ENCODE measurements at regions not wholly inside any gene's neighbourhood (a gene's known extent, or its start where the extent isn't known, plus 50 kb on each side); places are given as distances from the start of the nearest gene placed in this dataset.

- Histone ChIP-seq H3K4me3 (no peak overlapping the region), H3K4me1 (ENCODE audit: control insufficient read depth in 1 of 2, low read depth in 2 of 2) (no peaks in the 10 kb centered on the region), H3K9me3 (no peaks in the 10 kb centered on the region), H3K27me3 (replicated peaks; ENCODE audit: insufficient read depth) (no peaks in the 10 kb centered on the region), H3K27ac (no peak overlapping the region), H3K36me3 (no peaks in the 10 kb centered on the region)
- DNase-seq (ENCODE audit: low spot score), result no peak
- no peak for TF ChIP-seq CTCF (IDR thresholded peaks at IDR 0.05)
- ATAC-seq (ENCODE audit: insufficient number of reproducible peaks, low FRiP score, low read depth), result no peak
Observed at GRCh38 chr9:106333481-106333880, 529.5 kb upstream of the ZNF462 start.

- no peaks in the 10 kb centered on the region for H3K9me3 ChIP-seq
- H3K36me3 ChIP-seq, result no peaks in the 10 kb centered on the region
- TF ChIP-seq CTCF (IDR thresholded peaks at IDR 0.05), result no peak
- DNase-seq (ENCODE audit: low spot score) (no peak), ATAC-seq (ENCODE audit: insufficient number of reproducible peaks, low FRiP score, low read depth) (no peak)
- no peak overlapping the region for H3K4me3 ChIP-seq
- H3K27me3 ChIP-seq (replicated peaks; ENCODE audit: insufficient read depth), result no peaks in the 10 kb centered on the region
- no peak overlapping the region for H3K27ac ChIP-seq
- no peaks in the 10 kb centered on the region for H3K4me1 ChIP-seq (ENCODE audit: control insufficient read depth in 1 of 2, low read depth in 2 of 2)
Observed at GRCh38 chr9:106334081-106334480, 528.9 kb upstream of the ZNF462 start.

- TF ChIP-seq CTCF (IDR thresholded peaks at IDR 0.05), result no peak
- no peak for ATAC-seq (ENCODE audit: insufficient number of reproducible peaks, low FRiP score, low read depth)
Observed at GRCh38 chr9:106339882-106340281, 523.1 kb upstream of the ZNF462 start.

GRCh38 chr9:106350777-106351176 is 512.2 kb upstream of the ZNF462 start:
- H3K4me1 ChIP-seq (ENCODE audit: control insufficient read depth in 1 of 2, low read depth in 2 of 2), result no peaks in the 10 kb centered on the region
- no peaks in the 10 kb centered on the region for H3K36me3 ChIP-seq
- H3K4me3 ChIP-seq, result no peak overlapping the region
- no peak for DNase-seq (ENCODE audit: low spot score)
- no peaks in the 10 kb centered on the region for H3K9me3 ChIP-seq
- no peaks in the 10 kb centered on the region for H3K27me3 ChIP-seq (replicated peaks; ENCODE audit: insufficient read depth)
- TF ChIP-seq CTCF (IDR thresholded peaks at IDR 0.05), result no peak
- H3K27ac ChIP-seq, result no peak overlapping the region
- no peak for ATAC-seq (ENCODE audit: insufficient number of reproducible peaks, low FRiP score, low read depth)

More at GRCh38 chr9:106339882-106340281, 523.1 kb upstream of the ZNF462 start:
- Histone ChIP-seq H3K4me1 (ENCODE audit: control insufficient read depth in 1 of 2, low read depth in 2 of 2) (no peaks in the 10 kb centered on the region), H3K27ac (no peak overlapping the region), H3K27me3 (replicated peaks; ENCODE audit: insufficient read depth) (no peaks in the 10 kb centered on the region), H3K36me3 (no peaks in the 10 kb centered on the region), H3K4me3 (no peak overlapping the region), H3K9me3 (no peaks in the 10 kb centered on the region)
- no peak for DNase-seq (ENCODE audit: low spot score)

GRCh38 chr9:106356924-106357323 is 506.0 kb upstream of the ZNF462 start:
- no peaks in the 10 kb centered on the region for H3K27me3 ChIP-seq (replicated peaks; ENCODE audit: insufficient read depth)
- H3K4me3 ChIP-seq, result no peak overlapping the region
- no peak for TF ChIP-seq CTCF (IDR thresholded peaks at IDR 0.05)
- no peak for ATAC-seq (ENCODE audit: insufficient number of reproducible peaks, low FRiP score, low read depth)
- no peak overlapping the region for H3K27ac ChIP-seq
- no peak for DNase-seq (ENCODE audit: low spot score)
- H3K9me3 ChIP-seq, result no peaks in the 10 kb centered on the region
- H3K36me3 ChIP-seq, result no peaks in the 10 kb centered on the region
- H3K4me1 ChIP-seq (ENCODE audit: control insufficient read depth in 1 of 2, low read depth in 2 of 2), result no peaks in the 10 kb centered on the region
